Brain microvascular endothelial cell (primary cell): ENCODE measurements at regions not wholly inside any gene's neighbourhood (a gene's known extent, or its start where the extent isn't known, plus 50 kb on each side); places are given as distances from the start of the nearest gene placed in this dataset.
"Not testable (repeated sequence)": the region's sequence is repeated elsewhere in the genome, so short reads cannot be mapped to it uniquely, and the experiment has no call there.

Experiments used
- DNase-seq: peaks from one replicate; pipeline ENCODE4 v3.0.0-alpha.2; 2020
- H3K27ac ChIP-seq: fragments of 250-450 bp; sonication (Bioruptor Pico); 2 replicates; pipeline ENCODE4 v1.5.1; 2020; ENCODE audit warnings: mild to moderate bottlenecking, moderate library complexity
- H3K27me3 ChIP-seq: fragments of 250-450 bp; sonication (Bioruptor Pico); replicated peaks from 2 replicates; pipeline ENCODE4 v1.5.1; 2020; ENCODE audit warnings: mild to moderate bottlenecking
- H3K36me3 ChIP-seq: fragments of 250-450 bp; sonication (Bioruptor Pico); replicated peaks from 2 replicates; pipeline ENCODE4 v1.5.1; 2020; ENCODE audit warnings: mild to moderate bottlenecking
- H3K4me3 ChIP-seq: 2 replicates; pipeline ENCODE4 v1.5.1; 2011; ENCODE audit warnings: low read depth, mild to moderate bottlenecking, control low read depth, low read length, moderate library complexity
- CTCF ChIP-seq: IDR thresholded peaks from 2 replicates; pipeline ENCODE4 v1.5.1; 2011; ENCODE audit warnings: low read depth, mild to moderate bottlenecking, moderate library complexity, low read length, control low read depth, inconsistent platforms; ENCODE audit errors: missing control alignments
- in situ Hi-C: cut with HindIII; loops from 2 replicates; pipeline ENCODE4 v1.10.0; 2017; ENCODE audit warnings: low sequenced_read_pairs, low pct_ligation_motif_present

- Histone ChIP-seq H3K4me3 (no peak overlapping the region), H3K36me3 (no peaks in the 10 kb centered on the region), H3K27me3 (no peaks in the 10 kb centered on the region), H3K27ac (no peak overlapping the region)
- in situ Hi-C loops = no loop called here
- no peak for DNase-seq
- no peak for TF ChIP-seq CTCF
Measured at GRCh38 chr6:137638926-137639706, 144.9 kb upstream of the OLIG3 start.

- no peak overlapping the region for H3K4me3 ChIP-seq
- in situ Hi-C loops = no loop called here
Measured at GRCh38 chr6:137640086-137640485, 145.9 kb upstream of the OLIG3 start.

GRCh38 chr6:137641474-137642077 is 147.4 kb upstream of the OLIG3 start:
- TF ChIP-seq CTCF = peak; percentile 76
- in situ Hi-C loops = no loop called here

More at GRCh38 chr6:137640086-137640485, 145.9 kb upstream of the OLIG3 start:
- no peaks in the 10 kb centered on the region for H3K36me3 ChIP-seq
- H3K27me3 ChIP-seq = no peaks in the 10 kb centered on the region
- DNase-seq = no peak
- H3K27ac ChIP-seq = no peak overlapping the region
- TF ChIP-seq CTCF = no peak

GRCh38 chr6:137643210-137643609 is 149.0 kb upstream of the OLIG3 start:
- H3K27ac ChIP-seq, in situ Hi-C loops, DNase-seq, H3K4me3 ChIP-seq, H3K27me3 ChIP-seq, H3K36me3 ChIP-seq: not testable (repeated sequence)

More at GRCh38 chr6:137641474-137642077, 147.4 kb upstream of the OLIG3 start:
- H3K36me3 ChIP-seq = no peaks in the 10 kb centered on the region
- H3K4me3 ChIP-seq = no peak overlapping the region
- peak; percentile 76 for DNase-seq
- no peak overlapping the region for H3K27ac ChIP-seq
- H3K27me3 ChIP-seq = no peaks in the 10 kb centered on the region

- H3K4me3 ChIP-seq, H3K27me3 ChIP-seq, DNase-seq, H3K36me3 ChIP-seq, in situ Hi-C loops, H3K27ac ChIP-seq: not testable (repeated sequence)
Measured at GRCh38 chr6:137643644-137644043, 149.4 kb upstream of the OLIG3 start.

- in situ Hi-C loops = no loop called here
- H3K27ac ChIP-seq = no peak overlapping the region
- H3K4me3 ChIP-seq = no peak overlapping the region
- H3K27me3 ChIP-seq = no peaks in the 10 kb centered on the region
- DNase-seq = no peak
- no peak for TF ChIP-seq CTCF
- no peaks in the 10 kb centered on the region for H3K36me3 ChIP-seq
Measured at GRCh38 chr6:137645850-137646249, 151.7 kb upstream of the OLIG3 start.

GRCh38 chr6:137646484-137646883 is 152.3 kb upstream of the OLIG3 start:
- H3K27ac ChIP-seq = no peak overlapping the region
- in situ Hi-C loops = no loop called here
- H3K4me3 ChIP-seq = no peak overlapping the region
- no peaks in the 10 kb centered on the region for H3K27me3 ChIP-seq
- DNase-seq = no peak
- no peaks in the 10 kb centered on the region for H3K36me3 ChIP-seq
- TF ChIP-seq CTCF = no peak
